GM12874 (cell line): ENCODE measurements at regions not wholly inside any gene's neighbourhood (a gene's known extent, or its start where the extent isn't known, plus 50 kb on each side); places are given as distances from the start of the nearest gene placed in this dataset.

Source experiments
- CTCF ChIP-seq: IDR thresholded peaks from 2 replicates; pipeline ENCODE4 v1.5.1; 2011; ENCODE audit warnings: low read depth, mild to moderate bottlenecking, control low read depth, low read length, moderate library complexity; ENCODE audit not compliant: insufficient read depth

DNA sequence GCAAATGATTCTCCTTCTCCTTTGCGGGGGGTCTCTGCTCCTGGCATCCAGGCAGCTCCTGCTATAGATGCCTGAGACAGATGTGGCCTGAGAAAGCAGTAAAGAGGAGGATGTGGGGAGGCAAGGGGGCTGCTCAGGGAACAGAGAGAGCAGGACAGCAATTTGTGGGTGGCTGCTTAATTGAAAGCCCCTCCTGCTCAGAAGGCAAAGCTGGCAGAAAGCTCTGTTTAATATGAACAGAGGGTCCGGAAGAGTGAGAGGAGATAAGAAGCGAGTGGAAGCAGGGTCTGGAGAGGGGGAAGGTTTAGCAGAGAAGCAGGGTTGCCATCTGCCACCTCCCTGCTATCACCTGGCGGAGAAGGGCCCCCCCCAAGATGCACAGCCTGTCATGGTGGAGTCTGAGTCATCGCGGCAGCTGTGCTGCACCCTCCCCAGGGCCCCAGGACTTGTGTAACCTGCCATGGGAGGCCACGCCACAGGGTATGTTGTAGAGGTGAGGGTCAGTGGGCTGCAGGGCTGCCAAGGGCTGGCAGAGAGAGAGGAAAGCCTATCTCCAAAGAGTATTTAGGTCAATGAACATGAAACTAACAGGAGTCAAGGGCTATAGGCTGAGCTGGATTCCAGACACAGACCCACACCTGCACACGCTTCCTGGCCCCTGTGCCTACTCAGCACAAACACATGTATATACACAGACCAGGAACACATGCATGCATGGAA lies 1109.8 kb upstream of the AUTS2 start:
- TF ChIP-seq CTCF = no peak

GRCh38 chr7:68491523-68492358 lies 1106.5 kb upstream of the AUTS2 start:
- TF ChIP-seq CTCF = no peak

DNA sequence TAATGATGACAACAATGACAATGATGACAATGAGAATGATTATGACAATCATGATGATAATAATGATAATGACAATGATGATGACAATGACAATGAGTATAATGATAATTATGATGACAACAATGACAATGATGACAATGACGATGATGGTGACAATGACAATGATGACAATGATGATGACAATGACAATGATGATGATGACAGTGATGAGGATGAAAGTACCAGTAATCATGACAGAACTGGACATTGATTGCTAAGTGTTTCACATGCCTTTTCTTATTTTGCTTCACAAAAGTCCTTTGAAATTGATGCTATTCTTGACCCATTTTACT lies 1106.0 kb upstream of the AUTS2 start:
- no peak for TF ChIP-seq CTCF

DNA sequence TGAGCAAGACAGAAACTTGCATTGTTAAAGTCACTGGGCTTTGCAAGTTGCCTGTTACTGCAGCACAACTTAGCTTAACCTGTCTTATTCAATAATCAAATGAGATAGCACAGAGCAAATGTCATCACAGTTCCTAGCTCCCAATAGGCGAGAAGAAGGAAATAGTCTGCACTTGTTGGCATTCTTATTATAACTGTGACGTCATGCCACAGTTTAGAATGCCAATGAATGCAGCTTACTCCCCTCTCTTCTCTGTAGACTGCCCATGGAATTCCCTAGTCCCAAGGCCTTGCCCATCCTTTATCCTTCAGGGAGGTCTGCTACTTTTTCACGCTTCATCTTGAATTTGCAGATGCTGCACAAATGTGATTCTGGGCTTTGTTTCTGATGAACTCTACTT lies 1094.9 kb upstream of the AUTS2 start:
- TF ChIP-seq CTCF = no peak

DNA sequence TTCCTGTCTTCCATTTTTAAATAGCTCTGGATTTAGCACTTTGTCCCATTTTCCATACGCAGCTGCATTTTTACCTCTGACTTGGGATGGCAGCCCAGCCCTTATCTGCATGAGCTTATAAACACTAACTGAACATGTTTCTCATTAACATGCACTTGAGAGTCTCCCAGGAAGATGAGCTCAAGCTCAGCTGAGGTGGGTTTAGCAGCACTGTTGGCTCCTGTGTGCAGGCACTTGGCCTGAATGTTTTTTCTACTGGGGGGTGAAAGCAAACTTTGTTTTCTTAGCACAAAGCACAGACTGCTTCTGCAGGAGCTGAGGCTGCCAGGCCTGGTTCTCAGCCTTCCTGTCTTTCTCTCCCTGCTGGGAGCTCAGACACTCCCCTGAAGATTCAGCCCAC lies 1093.6 kb upstream of the AUTS2 start:
- no peak for TF ChIP-seq CTCF

DNA sequence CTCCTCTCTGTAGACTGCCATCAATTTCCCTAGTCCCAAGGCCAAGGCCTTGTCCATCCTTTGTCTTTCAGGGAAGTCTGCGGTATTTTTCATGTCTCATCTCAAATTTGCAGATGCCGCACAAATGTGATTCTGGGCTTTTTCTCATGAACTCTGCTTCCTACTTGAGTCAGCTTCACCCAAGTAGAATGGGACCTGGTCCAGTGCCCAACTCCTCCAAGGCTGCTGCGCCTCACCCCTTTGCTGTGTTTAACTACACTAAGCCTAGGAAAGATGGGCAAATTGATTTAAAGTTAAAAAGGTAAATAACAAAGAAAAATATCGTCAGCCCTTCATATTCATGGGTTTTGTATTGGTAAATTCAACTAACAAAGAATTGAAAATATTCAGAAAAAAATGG lies 1092.6 kb upstream of the AUTS2 start:
- no peak for TF ChIP-seq CTCF

DNA sequence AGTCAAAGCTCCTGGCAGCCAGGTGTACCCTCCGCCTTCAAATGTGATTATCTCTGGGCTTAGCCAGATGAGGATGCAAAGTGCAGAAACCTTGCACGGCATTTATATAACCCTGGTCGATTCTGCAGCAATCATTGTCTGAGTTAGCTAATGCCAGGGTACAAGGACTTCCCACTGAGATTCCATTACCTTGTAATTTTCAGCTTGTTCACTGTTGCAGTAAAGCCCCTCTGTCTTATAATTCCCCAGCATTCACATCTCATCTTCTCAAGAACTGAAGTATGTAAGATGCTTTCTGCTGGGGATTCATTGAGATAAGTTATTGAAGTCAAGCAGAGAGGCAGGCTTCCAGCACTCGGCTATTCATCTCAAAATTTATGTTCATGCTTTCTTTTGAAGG lies 1090.6 kb upstream of the AUTS2 start:
- no peak for TF ChIP-seq CTCF
